VCaP (cell line): ENCODE measurements at regions not wholly inside any gene's neighbourhood (a gene's known extent, or its start where the extent isn't known, plus 50 kb on each side); places are given as distances from the start of the nearest gene placed in this dataset.

ENCODE experiments used
- H3K27ac ChIP-seq: fragments of 450-650 bp; 2 replicates; pipeline ENCODE4 v1.5.1; 2017
- CTCF ChIP-seq: fragments of 450-650 bp; conservative IDR thresholded peaks from 2 replicates; pipeline ENCODE4 v1.5.1; 2017; ENCODE audit warnings: mild to moderate bottlenecking, moderate library complexity

GRCh38 chr2:21452263-21452662 is 328.5 kb downstream of the TDRD15 start:
- peak overlapping the region; percentile 15; the same call in 1 of the 2 replicates for H3K27ac ChIP-seq
- no peak for TF ChIP-seq CTCF

GRCh38 chr2:21452678-21453077 is 328.9 kb downstream of the TDRD15 start:
- peak overlapping the region; percentile 15; the same call in 1 of the 2 replicates for H3K27ac ChIP-seq
- TF ChIP-seq CTCF: no peak

- no peak for TF ChIP-seq CTCF
- H3K27ac ChIP-seq: no peak overlapping the region
Measured at GRCh38 chr2:21453723-21454450, 330.1 kb downstream of the TDRD15 start.

- TF ChIP-seq CTCF: no peak
- no peak overlapping the region for H3K27ac ChIP-seq
Measured at GRCh38 chr2:21454839-21455238, 331.1 kb downstream of the TDRD15 start.

- no peak for TF ChIP-seq CTCF
- H3K27ac ChIP-seq: no peak overlapping the region
Measured at GRCh38 chr2:21461754-21462240, 338.0 kb downstream of the TDRD15 start.

GRCh38 chr2:21466341-21466927 is 342.7 kb downstream of the TDRD15 start:
- no peak for TF ChIP-seq CTCF
- no peak overlapping the region for H3K27ac ChIP-seq

GRCh38 chr2:21467280-21467818 is 343.6 kb downstream of the TDRD15 start:
- H3K27ac ChIP-seq: no peak overlapping the region
- no peak for TF ChIP-seq CTCF
